ENCODE measurements at regions not wholly inside any gene's neighbourhood (a gene's known extent, or its start where the extent isn't known, plus 50 kb on each side); places are given as distances from the start of the nearest gene placed in this dataset.

DNA sequence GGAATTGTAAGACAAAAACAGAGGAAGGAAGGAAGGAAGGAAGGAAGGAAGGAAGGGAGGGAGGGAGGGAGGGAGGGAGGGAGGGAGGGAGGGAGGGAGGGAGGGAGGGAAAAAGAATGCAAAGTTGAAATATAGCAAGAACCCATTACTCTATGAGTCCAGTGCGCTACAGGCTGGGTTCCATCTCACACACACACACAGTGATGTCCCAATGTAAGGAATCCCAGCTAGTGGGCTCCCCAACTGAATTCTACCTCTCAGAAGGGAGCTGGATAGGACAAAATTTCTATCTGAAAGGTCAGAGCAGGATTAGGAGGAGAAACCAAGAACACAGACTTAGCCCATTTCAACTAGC, 173.4 kb downstream of the DAD1 start:
- DNase-seq (ENCODE audit: low read depth in 2 of 2) = no peak

DNA sequence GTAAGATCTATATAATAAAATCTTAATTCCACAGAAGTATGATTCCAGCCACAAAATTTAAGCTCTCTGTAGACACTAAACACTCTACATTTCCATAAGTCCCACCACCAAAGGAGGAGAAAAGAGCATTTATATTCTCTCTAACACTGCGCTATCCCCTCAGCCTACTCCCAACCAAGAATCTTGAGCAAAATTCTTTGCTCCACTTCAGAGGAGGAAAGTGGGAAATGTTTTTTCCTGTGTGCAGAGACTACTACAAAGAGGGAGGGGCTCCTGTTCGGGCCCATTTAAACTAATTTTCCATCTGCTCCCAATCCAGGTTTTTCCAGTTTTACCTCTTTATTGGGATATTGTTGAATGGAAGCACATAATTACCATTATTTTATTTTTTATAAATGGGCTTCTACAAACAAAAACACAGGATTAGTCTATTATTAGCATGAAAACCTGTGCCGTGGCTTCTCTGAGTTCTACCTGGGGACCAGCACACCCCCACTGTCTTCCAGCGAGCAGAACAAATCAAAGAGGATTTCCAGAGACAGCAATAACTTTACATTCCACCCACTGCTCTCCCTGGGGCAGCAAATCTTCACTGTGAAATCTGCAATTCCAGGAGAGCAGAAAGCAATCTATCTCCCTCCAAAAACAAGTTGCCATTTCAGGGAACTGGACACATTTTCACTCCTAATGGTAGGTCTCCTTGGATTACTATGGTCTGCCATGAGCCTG, 174.0 kb downstream of the DAD1 start:
- DNase-seq (ENCODE audit: low read depth in 2 of 2) = no peak

DNA sequence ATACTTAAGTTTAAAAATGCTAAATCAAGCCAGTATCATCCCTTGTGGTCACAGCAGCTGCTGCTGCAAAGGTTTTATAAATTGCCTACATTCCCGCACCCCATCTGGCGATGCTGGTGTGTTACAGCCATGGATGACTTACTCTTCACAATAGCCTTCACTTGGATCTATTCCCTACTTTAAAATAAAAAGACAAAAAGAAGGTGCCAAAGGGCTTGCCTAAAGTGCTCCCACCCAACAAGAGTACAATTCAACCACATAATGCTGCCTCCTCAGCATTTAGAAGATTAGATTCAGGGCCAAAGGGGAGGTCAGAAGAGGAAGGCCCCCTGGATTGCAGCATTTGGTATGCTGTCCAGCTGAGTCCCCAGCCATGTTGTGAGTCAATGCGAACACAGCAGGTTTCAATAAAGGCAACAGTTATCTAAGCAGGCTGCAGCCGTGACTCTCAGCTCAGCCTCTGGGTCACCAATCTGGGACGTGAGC, 176.1 kb downstream of the DAD1 start:
- no peak for DNase-seq (ENCODE audit: low read depth in 2 of 2)

DNA sequence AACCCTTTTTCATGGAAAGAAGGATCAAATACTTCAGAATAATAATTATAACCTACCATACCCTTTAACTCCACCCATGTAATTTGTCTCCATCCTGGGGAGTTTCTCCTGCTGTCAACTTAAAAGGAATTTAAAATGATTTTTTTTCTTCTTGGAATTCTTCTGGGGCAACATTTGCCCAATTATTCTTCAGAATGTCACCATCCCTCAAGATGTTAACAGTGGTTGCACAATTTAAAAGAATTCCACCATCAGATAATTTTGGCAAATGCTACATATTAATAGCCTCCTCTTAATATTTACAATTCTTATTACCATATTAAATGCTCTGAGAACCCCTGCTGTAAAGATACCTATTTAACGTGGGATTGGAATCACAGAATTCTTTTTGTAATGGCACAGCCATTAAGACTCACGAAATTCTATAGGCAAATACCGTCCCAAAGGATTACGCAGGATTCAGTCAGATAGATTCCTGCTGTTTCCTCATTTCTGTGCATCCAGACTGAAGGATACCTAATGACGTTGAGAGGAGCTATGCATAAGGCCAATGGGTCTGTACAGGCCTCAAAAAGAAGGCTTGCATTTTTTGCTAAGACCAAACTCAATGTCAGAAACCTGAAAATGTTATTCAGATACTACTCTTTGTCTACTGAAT, 177.5 kb downstream of the DAD1 start:
- no peak for DNase-seq (ENCODE audit: low read depth in 2 of 2)

DNA sequence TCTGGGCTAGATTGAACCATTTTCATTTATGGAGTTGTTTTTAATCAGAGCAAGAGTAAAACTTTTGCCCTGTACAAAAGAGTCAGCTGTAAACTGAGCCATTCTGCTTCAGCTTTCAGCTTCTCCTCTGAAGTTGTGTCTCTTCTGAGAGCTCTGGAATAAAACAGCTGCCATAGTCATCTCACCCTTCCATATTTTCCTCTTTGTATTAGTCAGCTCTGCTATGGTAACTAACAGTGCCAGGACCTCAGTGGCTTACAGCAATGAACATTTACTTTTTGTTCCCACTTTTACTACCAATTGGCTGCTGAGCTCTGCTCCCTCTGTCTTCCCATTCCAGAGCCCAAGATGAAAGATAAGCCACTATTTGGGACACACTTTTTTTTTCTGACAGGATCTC, 178.5 kb downstream of the DAD1 start:
- no peak for DNase-seq (ENCODE audit: low read depth in 2 of 2)

DNA sequence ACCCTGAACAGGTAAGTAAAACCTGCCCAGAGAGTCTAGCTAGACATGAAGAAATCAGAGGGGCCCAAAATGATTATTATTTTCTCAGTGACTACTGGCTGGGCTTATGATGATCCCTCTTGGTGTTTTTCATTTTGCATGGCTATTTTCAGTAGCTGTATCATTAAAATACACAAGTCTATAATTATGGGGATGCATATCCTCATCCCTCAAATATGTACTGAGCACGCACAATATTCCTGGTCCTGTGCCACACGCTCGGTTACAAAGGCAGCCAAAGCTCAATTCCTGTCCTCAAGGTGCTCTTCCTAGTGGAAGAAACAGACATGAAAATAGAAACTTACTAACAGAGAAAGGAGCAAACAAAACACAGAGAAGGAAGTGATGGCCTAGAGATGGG, 180.0 kb downstream of the DAD1 start:
- no peak for DNase-seq (ENCODE audit: low read depth in 2 of 2)

DNA sequence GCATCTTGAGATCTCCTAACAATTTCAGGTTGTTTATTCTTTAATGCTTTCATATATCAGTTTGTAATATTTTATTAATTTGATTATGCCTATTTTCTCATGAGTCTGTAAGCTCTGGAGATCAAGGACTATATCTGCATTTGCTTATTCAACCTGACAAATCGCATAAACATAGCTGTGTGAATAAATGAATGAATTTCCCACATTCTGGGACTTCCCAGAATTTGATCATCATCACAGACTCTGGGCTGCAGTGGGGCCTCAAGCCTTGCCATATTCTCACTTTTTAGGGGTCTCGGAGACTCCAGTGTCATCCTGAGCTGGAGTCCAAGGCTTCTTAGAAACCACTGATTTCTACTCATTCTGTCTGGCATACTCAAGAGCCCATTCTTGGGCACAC, 180.5 kb downstream of the DAD1 start:
- DNase-seq (ENCODE audit: low read depth in 2 of 2) = no peak

DNA sequence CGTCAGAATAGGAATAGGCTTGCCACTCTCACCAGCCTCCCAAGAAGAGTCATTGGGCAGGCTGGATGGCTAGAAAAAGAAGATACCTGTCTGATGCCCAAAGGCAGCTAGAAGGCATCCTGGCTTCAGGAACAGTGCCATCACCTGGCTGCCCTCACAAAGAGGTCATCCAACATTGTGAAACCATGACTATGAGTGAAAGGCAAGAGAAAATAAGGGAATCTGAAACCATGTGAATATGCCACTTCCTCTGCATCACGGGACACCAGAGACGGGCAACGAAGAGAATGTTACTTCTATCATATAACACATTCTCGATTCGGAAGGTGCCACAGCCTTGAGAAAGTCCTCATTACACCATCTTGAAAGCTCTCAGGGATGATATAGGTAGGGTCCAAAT, 182.0 kb downstream of the DAD1 start:
- no peak for DNase-seq (ENCODE audit: low read depth in 2 of 2)

DNA sequence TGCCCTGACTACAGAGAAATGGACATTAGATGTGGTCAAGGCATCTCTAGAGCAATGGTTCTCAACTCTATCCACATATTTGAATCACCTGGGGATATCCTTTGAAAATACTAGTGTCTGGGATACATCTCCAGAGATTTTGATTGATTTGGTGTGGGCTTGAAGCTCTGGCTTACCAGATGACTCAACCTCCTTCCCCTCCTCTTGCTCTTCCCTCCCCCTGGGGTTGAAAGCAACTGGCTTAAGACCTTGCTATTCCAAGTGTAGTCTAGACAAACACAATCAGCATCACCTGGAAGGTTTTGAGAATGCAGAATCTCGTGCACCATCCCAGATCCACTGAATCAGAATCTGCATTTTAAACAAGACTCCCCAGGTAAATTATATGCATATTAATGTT, 183.8 kb downstream of the DAD1 start:
- DNase-seq (ENCODE audit: low read depth in 2 of 2) = no peak

DNA sequence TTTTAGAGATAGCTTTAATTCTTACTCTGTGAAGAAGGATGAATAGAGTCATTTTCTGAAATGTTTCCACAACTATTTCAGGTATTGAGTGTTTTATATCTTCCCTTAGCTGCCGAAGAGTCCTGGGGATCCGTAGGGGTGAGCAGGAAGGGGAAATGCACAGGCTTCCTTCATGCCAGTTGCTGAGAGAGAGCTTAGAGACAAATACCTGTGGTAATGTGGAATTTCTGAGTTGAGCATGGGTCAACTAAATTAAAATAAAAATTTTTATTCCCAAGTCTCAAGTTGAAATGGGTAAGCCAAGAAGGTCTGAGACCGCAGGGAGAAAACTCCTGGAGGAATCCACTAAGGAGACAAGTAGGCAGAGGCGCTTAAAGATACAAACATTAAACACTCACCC, 185.7 kb downstream of the DAD1 start:
- no peak for DNase-seq (ENCODE audit: low read depth in 2 of 2)

DNA sequence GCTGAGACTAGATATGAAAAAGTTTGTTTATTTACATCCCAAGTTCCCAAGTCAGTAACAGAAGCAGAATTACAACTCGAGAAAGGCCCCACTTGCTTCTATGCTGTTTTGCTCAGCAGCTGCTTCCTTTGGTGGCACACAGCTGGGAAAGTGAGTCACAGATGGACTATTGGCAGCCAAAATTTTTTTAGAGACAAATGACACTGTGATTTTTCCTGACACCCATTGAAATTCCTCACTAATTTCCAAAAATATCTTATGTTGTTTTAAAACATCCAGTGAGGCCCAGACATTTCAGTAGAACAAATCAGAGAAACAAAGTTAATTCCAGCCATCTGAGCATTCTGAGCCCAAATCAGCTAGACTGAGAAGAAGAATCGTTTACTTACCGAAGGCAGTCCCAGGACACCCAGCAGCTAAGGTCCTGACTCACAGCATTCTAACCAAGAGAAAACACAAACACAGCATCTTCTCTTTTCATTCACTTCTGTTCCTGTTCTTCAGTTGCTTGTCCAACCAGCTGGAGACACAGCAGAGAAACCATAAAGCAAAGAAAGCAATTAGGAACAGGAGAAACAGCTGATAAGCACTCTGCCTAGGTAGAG, 188.3 kb downstream of the DAD1 start:
- DNase-seq (ENCODE audit: low read depth in 2 of 2) = no peak

DNA sequence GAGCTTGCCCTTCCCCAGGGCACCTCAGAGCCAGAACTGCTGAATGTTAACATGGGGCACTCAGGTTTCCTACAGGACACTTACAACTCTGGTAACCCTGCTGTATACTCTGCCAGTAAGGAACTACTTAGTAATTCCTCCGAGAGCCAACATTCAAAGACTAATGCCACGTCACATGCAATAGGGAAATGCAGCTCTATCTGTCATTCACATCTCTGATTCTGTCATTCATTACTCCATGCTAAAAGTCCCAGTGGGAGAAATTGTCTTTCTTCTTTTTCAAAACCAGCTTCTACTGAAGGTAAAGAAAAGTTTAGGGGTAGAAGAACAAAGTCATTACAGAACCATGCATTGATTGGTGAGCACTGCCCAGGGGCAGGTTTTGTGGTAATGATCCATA, 189.2 kb downstream of the DAD1 start:
- no peak for DNase-seq (ENCODE audit: low read depth in 2 of 2)

DNA sequence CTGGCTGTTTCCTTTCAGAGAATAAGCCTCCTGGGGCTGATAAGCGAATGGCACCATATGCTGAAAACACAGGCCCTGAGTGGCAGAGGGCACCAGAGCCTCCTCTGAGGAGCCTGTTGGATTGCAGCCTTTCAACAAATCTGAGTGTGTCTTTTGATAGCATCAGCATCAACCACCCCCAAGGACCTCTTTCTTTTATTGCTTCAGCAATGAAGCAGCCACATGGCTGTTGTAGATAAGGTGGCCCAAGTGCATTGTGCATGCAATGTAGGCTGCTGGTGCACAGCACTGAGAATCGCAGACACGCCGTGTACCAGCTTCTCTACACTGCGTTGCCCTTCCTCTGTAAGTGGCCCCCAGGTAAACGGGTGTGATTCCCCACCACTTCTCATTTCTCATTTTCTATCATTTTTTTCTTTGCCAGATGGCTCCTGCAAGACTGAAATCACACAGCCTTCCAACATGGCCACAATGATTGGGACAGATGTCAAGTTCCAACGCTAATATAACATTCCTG, 191.7 kb downstream of the DAD1 start:
- no peak for DNase-seq (ENCODE audit: low read depth in 2 of 2)

DNA sequence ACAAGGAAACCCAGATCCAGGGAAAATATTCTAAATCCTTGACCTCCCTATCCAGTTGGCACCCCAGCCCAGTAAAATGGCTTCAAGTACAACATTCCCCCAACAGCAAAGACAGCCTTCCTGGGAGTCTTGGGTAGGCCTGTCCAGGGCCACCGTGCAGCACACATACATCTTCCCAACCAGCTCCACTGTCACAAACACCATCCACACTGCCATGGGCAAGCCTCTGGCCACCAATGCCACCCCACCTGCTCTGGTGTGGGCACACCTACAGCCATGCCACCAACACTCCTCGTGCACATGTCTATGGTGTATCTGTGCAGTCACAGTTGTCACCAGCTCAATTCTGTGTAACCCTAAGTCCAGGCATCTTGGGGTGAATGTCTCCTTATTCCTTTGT, 193.2 kb downstream of the DAD1 start:
- DNase-seq (ENCODE audit: low read depth in 2 of 2) = no peak

DNA sequence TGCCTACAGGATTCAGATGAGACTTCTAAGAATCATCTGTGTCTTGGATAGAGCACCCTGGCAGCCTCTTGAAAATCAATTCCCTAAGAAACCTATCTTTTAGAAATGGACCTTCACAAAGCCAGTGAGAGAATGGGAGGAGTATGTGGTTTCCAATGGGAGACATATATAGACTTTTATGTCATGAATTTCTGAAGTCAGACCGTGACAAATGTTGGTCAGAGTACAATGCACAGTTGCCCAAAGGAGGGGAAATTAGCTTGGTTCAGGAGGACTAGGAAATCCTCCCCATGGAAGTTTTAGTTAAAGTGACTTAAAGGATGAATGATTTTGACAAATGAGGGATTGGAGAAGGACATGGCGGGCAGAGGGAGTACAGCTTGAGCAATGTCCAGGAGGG, 194.4 kb downstream of the DAD1 start:
- no peak for DNase-seq (ENCODE audit: low read depth in 2 of 2)

DNA sequence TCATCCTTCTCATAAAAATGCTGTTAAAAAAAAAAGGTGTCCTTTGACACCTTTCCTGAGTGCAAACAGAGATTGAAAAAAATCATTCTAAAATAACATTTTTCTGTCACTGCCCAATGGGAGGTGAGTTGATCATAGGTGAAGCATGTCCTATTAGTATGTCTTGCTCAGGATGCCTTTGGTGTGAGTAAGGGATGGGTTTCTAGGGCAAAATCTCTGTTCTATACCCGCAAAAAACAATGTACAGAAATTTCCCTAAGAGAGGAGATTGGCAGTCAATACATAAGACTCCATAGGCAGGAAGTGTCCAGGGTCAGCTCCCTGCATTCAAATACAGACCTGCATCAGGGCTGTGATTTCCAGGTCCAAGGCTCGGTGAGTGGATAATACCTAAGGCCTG, 195.2 kb downstream of the DAD1 start:
- DNase-seq (ENCODE audit: low read depth in 2 of 2) = no peak

DNA sequence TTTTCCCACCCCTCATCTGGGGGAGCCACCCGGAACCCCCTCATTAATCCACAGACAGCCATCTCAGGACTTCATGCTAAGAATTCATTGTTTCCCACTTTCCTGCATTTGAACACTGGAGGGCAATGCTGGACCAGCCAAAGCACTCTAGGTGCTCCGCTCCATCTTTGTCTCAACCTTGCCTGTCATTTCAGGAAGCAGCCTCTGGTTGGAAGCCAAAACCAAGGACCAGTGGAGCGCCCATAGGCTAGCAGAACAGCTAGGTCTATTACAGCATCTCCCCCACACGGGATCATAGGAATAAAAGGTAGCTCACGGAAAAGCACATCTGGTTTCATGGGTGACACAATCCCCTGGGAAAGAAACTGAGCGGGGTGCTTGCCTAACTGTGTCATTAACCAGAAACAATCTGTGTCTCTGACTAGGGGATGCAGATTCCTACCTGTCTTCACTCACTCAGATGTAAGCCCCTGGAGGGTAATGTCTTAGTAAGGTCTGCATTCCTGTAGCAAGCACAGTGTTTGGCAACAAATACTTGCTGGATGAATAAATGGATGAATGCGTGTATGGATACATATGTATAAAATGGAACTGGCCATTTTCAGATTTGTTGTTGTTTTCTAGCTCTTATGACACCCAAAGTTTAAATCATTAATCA, 197.0 kb downstream of the DAD1 start:
- DNase-seq (ENCODE audit: low read depth in 2 of 2) = no peak

DNA sequence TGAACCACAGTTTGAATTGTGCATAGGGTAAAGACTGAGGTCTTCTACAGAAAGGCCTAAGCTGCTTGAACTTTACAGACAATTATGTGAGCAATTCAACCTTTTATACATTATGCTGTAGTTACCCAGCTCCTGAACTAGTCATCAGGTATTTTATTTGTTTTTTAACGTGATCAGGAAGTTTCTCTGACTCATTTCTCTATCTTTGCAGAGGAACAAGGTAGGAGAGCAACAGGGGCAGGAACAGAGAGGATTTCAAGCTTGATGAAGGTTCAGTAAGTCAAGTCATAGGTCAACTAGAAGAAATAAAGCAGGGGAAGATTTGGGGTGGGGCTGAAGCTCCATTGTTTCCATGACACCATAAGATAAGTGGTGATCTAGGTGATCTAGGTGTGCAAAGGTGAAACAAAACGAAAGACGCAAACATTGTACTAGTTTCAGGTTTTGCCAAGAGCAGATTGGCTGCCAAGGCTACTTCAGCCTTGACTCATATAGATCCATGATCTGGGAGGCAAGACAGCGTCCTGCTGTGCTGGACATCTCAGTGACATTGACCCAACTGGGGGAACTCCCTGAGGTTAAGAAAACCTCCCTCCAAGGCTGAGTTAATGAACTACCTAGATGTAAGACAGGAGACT, 198.1 kb downstream of the DAD1 start:
- DNase-seq (ENCODE audit: low read depth in 2 of 2) = no peak

DNA sequence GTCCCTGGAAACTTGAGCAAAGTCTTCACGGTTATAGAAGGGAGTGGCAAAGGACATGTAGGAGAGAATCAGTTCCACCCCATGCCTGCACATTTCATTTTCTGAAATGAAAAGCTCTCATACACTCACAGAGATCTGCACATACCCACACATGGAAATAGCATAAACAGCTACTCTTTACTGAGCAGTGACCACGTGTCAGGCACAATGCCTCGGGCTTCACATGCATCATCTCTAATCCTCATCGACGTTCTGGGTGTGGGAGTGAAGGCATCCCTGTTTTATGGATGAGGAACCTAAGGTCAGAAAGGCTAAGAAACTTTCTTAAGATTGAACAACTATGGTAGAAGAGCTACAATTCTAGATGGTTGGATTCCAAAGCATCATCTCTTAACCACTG, 198.8 kb downstream of the DAD1 start:
- no peak for DNase-seq (ENCODE audit: low read depth in 2 of 2)

DNA sequence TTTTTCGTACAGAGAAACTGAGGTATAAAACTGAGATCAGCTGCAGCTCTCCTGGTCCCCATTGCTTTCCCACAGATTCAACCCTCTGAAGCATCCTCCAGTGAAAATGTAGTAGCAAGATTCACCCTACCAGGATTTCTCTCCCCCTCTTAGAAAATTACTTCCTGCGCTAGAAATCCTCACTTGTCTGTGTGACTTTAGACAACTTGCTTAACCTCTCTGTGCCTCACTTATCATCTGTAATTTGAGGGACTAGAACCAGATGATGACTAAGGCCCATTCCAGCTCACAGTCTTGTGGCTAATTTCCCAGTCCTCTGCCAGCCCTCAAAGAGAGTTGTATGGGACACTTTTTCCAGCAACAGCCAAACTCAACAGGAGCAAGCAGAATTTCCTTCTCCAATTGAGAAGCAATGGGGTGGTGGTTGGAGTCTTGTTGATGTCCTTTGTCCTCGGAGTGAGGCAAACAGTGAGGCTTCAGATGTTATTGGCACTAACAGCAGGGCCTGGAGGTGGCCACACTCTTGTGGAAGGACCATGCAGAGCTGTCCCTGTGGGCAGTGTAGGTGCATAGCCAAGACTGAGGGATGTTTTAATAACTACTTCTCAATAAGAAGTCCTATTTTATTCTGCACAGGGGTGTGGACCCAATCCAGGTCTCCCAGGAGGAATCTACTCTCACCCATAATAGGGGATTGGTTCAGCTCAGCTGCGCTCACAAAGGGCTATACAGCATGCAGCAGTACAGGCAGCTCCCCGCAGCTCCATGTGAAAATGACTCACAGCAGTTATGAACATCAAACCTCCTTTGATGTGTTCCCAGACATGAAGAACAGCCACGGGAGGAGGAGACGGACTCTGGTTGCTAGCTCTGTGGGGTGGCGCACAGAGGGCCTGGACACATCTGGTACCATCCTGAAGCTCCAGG, 200.1 kb downstream of the DAD1 start:
- DNase-seq (ENCODE audit: low read depth in 2 of 2) = no peak

DNA sequence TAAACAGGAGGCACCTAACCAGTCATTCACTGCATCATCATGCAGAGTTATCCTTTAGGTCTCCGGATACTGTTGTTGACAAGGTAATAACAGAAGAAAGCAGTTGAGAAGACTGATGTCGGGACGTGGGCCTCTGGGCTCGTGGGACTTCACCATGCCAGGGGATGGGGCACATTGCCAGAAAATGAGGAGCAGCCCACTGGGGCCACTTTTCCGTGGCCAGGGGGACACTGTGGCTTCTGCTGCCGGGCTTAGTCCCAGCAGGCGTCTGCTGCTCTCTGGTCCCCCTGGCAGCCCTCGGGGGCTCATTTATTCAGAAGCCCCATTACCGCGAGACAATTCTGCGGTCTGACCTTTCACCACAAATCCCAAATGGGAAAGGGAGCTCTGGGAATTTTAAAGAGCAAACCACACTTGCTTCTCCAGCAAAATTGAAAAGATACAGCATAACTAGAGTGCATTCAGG, 201.2 kb downstream of the DAD1 start:
- no peak for DNase-seq (ENCODE audit: low read depth in 2 of 2)

Measured in stimulated activated CD4-positive, alpha-beta T cell treated with anti-CD3 and anti-CD28 coated beads, Interleukin-15, amount 100 ng/mL, for 48 hours (primary cell).